ENCODE measurements at regions not wholly inside any gene's neighbourhood (a gene's known extent, or its start where the extent isn't known, plus 50 kb on each side); places are given as distances from the start of the nearest gene placed in this dataset.

- in situ Hi-C loops (cut with MboI; ENCODE audit: low sequenced_read_pairs, unreplicated experiment) = no loop called here
- no peak for TF ChIP-seq CTCF (IDR thresholded peaks at IDR 0.05; ENCODE audit: borderline replicate concordance, control extremely low read depth, extremely low read depth, insufficient read depth, missing control alignments)
- DNase-seq (ENCODE audit: low spot score) = no peak
These were observed 62.5 kb upstream of the DNAH14 start for GRCh38 chr1:224866940-224867339.

- no peak for TF ChIP-seq CTCF (IDR thresholded peaks at IDR 0.05; ENCODE audit: borderline replicate concordance, control extremely low read depth, extremely low read depth, insufficient read depth, missing control alignments)
- no peak for DNase-seq (ENCODE audit: low spot score)
- in situ Hi-C loops (cut with MboI; ENCODE audit: low sequenced_read_pairs, unreplicated experiment) = no loop called here
These were observed 61.8 kb upstream of the DNAH14 start for GRCh38 chr1:224867715-224868114.

GRCh38 chr1:224872832-224873433 is 56.5 kb upstream of the DNAH14 start:
- in situ Hi-C loops (cut with MboI; ENCODE audit: low sequenced_read_pairs, unreplicated experiment) = no loop called here
- no peak for TF ChIP-seq CTCF (IDR thresholded peaks at IDR 0.05; ENCODE audit: borderline replicate concordance, control extremely low read depth, extremely low read depth, insufficient read depth, missing control alignments)
- no peak for DNase-seq (ENCODE audit: low spot score)

- TF ChIP-seq CTCF (IDR thresholded peaks at IDR 0.05; ENCODE audit: borderline replicate concordance, control extremely low read depth, extremely low read depth, insufficient read depth, missing control alignments) = no peak
- no peak for DNase-seq (ENCODE audit: low spot score)
- in situ Hi-C loops (cut with MboI; ENCODE audit: low sequenced_read_pairs, unreplicated experiment) = no loop called here
These were observed 55.8 kb upstream of the DNAH14 start for GRCh38 chr1:224873434-224874369.

GRCh38 chr1:224874775-224875174 is 54.7 kb upstream of the DNAH14 start:
- DNase-seq (ENCODE audit: low spot score) = no peak
- in situ Hi-C loops (cut with MboI; ENCODE audit: low sequenced_read_pairs, unreplicated experiment) = no loop called here
- no peak for TF ChIP-seq CTCF (IDR thresholded peaks at IDR 0.05; ENCODE audit: borderline replicate concordance, control extremely low read depth, extremely low read depth, insufficient read depth, missing control alignments)

GRCh38 chr1:224879162-224879803 is 50.2 kb upstream of the DNAH14 start:
- no peak for TF ChIP-seq CTCF (IDR thresholded peaks at IDR 0.05; ENCODE audit: borderline replicate concordance, control extremely low read depth, extremely low read depth, insufficient read depth, missing control alignments)
- in situ Hi-C loops (cut with MboI; ENCODE audit: low sequenced_read_pairs, unreplicated experiment) = no loop called here
- no peak for DNase-seq (ENCODE audit: low spot score)
